ENCODE measurements at regions not wholly inside any gene's neighbourhood (a gene's known extent, or its start where the extent isn't known, plus 50 kb on each side); places are given as distances from the start of the nearest gene placed in this dataset.

DNA sequence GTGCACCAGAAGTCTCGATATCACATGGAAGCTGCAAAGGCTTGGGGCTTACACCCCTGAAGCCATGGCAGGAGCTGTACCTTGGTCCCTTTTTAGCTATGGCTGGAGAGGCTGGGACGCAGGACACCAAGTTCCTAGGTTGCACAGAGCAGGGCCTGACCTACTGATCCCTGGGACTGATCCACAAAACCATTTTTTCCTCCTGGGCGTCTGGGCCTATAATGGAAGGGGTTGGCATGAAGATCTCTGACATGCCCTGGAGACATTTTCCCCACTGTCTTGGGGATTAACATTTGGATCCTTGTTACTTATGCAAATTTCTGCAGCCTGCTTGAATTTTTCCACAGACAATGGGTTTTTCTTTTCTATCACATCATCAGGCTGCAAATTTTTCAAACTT, 286.7 kb upstream of the PTPRD start:
- no peaks in the 10 kb centered on the region for H3K9me2 ChIP-seq (ENCODE audit: insufficient read depth)
- H3K9me3 ChIP-seq (ENCODE audit: low read depth): no peaks in the 10 kb centered on the region
- H3K4me3 ChIP-seq: no peak overlapping the region
- H3F3A ChIP-seq (ENCODE audit: insufficient read depth): no peaks in the 10 kb centered on the region
- WGBS, 2 experiments (ENCODE audit: low coverage in 1 of 2, low lambda C conversion rate in 2 of 2, missing lambda C conversion rate in 2 of 2): 7 to 13% methylated on average over 3 of the region's 3 CpGs
- no peaks in the 10 kb centered on the region for H3K36me3 ChIP-seq (ENCODE audit: low read depth)
- DNase-seq: no peak
- H4K20me1 ChIP-seq (ENCODE audit: insufficient read depth): no peaks in the 10 kb centered on the region
- H2AFZ ChIP-seq: no peak overlapping the region
- no peaks in the 10 kb centered on the region for H3K79me2 ChIP-seq (ENCODE audit: insufficient read depth)
- H3K27ac ChIP-seq: no peak overlapping the region
- no peak overlapping the region for H3K9ac ChIP-seq
- H3K4me1 ChIP-seq (ENCODE audit: insufficient read depth): no peaks in the 10 kb centered on the region
- in situ Hi-C loops (cut with MboI): no loop called here
- no peak overlapping the region for H3K4me2 ChIP-seq (ENCODE audit: unreplicated experiment)
- TF ChIP-seq EZH2 (IDR thresholded peaks at IDR 0.05; ENCODE audit: insufficient read depth, poor library complexity, severe bottlenecking): no peak
- no peaks in the 10 kb centered on the region for H3K27me3 ChIP-seq (replicated peaks; ENCODE audit: insufficient read depth)

DNA sequence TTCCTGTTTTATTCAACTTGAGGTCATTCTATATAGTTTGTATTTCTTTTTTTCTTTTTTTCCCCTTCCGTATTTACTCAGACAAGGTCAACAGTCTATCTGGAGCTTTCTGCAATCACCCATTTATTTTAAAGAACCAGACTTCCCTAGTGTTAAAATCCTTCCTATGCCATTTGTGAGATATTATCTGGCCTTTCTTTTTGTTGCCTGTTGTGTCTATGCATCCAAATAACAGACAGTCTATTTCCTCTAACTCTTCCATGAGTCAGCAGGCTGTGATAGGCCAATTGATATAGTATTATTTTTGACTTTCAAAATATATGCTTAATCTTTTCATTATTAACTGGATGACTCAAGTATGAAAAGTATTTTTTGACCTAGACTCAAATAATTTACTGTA, 291.2 kb upstream of the PTPRD start:
- Histone ChIP-seq H3K4me2 (ENCODE audit: unreplicated experiment) (no peak overlapping the region), H2AFZ (no peak overlapping the region), H3K9me3 (ENCODE audit: low read depth) (no peaks in the 10 kb centered on the region), H3K36me3 (ENCODE audit: low read depth) (no peaks in the 10 kb centered on the region), H3K79me2 (ENCODE audit: insufficient read depth) (no peaks in the 10 kb centered on the region), H3K4me1 (ENCODE audit: insufficient read depth) (no peaks in the 10 kb centered on the region), H4K20me1 (ENCODE audit: insufficient read depth) (no peaks in the 10 kb centered on the region), H3K9me2 (ENCODE audit: insufficient read depth) (no peaks in the 10 kb centered on the region), H3K27me3 (replicated peaks; ENCODE audit: insufficient read depth) (no peaks in the 10 kb centered on the region), H3K4me3 (no peak overlapping the region), H3K9ac (no peak overlapping the region), H3K27ac (no peak overlapping the region), H3F3A (ENCODE audit: insufficient read depth) (no peaks in the 10 kb centered on the region)
- no peak for TF ChIP-seq EZH2phosphoT487 (IDR thresholded peaks at IDR 0.05; ENCODE audit: insufficient read depth, low read depth)
- in situ Hi-C loops (cut with MboI): no loop called here
- DNase-seq: no peak
- 8 to 9% methylated on average over 1 of the region's 1 CpG for WGBS, 2 experiments (ENCODE audit: low coverage in 1 of 2, low lambda C conversion rate in 2 of 2, missing lambda C conversion rate in 2 of 2)

DNA sequence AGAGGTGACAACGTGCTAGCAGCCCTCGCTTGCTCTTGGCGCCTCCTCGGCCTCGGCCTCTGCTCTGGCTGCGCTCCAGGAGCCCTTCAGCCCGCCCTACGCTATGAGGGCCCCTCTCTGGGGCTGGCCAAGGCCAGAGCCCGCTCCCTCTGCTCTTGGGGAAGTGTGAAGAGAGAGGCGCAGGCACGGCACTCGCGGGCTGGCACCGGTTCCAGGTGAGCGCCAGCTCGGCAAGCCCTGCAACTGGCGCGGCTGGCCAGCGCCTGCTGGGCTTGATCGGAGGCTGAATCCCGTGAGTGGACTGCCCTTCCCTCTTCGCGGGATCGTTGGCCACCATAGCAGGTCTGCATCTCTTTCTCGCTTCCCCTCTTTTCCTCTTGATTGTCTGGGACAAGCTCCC, 298.0 kb upstream of the PTPRD start:
- Histone ChIP-seq H3K9ac (no peak overlapping the region), H3K4me3 (no peak overlapping the region), H3K79me2 (ENCODE audit: insufficient read depth) (no peaks in the 10 kb centered on the region), H2AFZ (no peak overlapping the region), H3K27ac (no peak overlapping the region), H3K4me2 (ENCODE audit: unreplicated experiment) (no peak overlapping the region), H3K9me3 (ENCODE audit: low read depth) (no peaks in the 10 kb centered on the region), H4K20me1 (ENCODE audit: insufficient read depth) (no peaks in the 10 kb centered on the region), H3K27me3 (replicated peaks; ENCODE audit: insufficient read depth) (no peaks in the 10 kb centered on the region), H3K4me1 (ENCODE audit: insufficient read depth) (no peaks in the 10 kb centered on the region), H3K9me2 (ENCODE audit: insufficient read depth) (no peaks in the 10 kb centered on the region), H3F3A (ENCODE audit: insufficient read depth) (no peaks in the 10 kb centered on the region), H3K36me3 (ENCODE audit: low read depth) (no peaks in the 10 kb centered on the region)
- TF ChIP-seq EZH2phosphoT487 (IDR thresholded peaks at IDR 0.05; ENCODE audit: insufficient read depth, low read depth): no peak
- TF ChIP-seq EZH2 (IDR thresholded peaks at IDR 0.05; ENCODE audit: insufficient read depth, poor library complexity, severe bottlenecking): no peak
- 48 to 49% methylated on average over 21 to 25 of the region's 25 CpGs for WGBS, 2 experiments (ENCODE audit: low coverage in 1 of 2, low lambda C conversion rate in 2 of 2, missing lambda C conversion rate in 2 of 2)
- DNase-seq: no peak
- in situ Hi-C loops (cut with MboI): no loop called here

DNA sequence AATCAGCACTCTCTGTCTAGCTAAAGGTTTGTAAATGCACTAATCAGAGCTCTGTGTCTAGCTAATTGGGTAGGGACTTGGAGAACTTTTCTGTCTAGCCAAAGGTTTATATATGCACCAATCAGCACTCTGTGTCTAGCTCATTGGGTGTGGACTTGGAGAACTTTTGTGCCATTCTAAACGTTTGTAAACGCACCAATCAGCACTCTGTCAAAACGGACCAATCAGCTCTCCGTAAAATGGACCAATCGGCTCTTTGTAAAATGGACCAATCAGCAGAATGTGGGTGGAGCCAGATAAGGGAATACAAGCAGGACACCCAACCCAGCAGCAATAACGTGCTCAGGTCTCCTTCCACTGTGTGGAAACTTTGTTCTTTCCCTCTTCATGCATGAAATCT, 298.6 kb upstream of the PTPRD start:
- in situ Hi-C loops (cut with MboI): no loop called here
- Histone ChIP-seq H4K20me1 (ENCODE audit: insufficient read depth) (no peaks in the 10 kb centered on the region), H2AFZ (no peak overlapping the region), H3K4me3 (no peak overlapping the region), H3K4me2 (ENCODE audit: unreplicated experiment) (no peak overlapping the region), H3K27ac (no peak overlapping the region), H3K9ac (no peak overlapping the region), H3F3A (ENCODE audit: insufficient read depth) (no peaks in the 10 kb centered on the region), H3K4me1 (ENCODE audit: insufficient read depth) (no peaks in the 10 kb centered on the region), H3K9me3 (ENCODE audit: low read depth) (no peaks in the 10 kb centered on the region), H3K36me3 (ENCODE audit: low read depth) (no peaks in the 10 kb centered on the region), H3K9me2 (ENCODE audit: insufficient read depth) (no peaks in the 10 kb centered on the region), H3K79me2 (ENCODE audit: insufficient read depth) (no peaks in the 10 kb centered on the region), H3K27me3 (replicated peaks; ENCODE audit: insufficient read depth) (no peaks in the 10 kb centered on the region)
- WGBS, 2 experiments (ENCODE audit: low coverage in 1 of 2, low lambda C conversion rate in 2 of 2, missing lambda C conversion rate in 2 of 2): 38 to 47% methylated on average over 6 of the region's 6 CpGs
- DNase-seq: no peak
- no peak for TF ChIP-seq EZH2 (IDR thresholded peaks at IDR 0.05; ENCODE audit: insufficient read depth, poor library complexity, severe bottlenecking)
- no peak for TF ChIP-seq EZH2phosphoT487 (IDR thresholded peaks at IDR 0.05; ENCODE audit: insufficient read depth, low read depth)

GRCh38 chr9:10917001-10917400, 304.2 kb upstream of the PTPRD start:
- TF ChIP-seq EZH2phosphoT487 (IDR thresholded peaks at IDR 0.05; ENCODE audit: insufficient read depth, low read depth) (no peak), EZH2 (IDR thresholded peaks at IDR 0.05; ENCODE audit: insufficient read depth, poor library complexity, severe bottlenecking) (no peak)
- Histone ChIP-seq H3K9me2 (ENCODE audit: insufficient read depth) (no peaks in the 10 kb centered on the region), H3F3A (ENCODE audit: insufficient read depth) (no peaks in the 10 kb centered on the region), H3K79me2 (ENCODE audit: insufficient read depth) (no peaks in the 10 kb centered on the region), H3K9me3 (ENCODE audit: low read depth) (no peaks in the 10 kb centered on the region), H3K27ac (no peak overlapping the region), H2AFZ (no peak overlapping the region), H3K4me3 (no peak overlapping the region), H3K36me3 (ENCODE audit: low read depth) (no peaks in the 10 kb centered on the region), H3K9ac (no peak overlapping the region), H4K20me1 (ENCODE audit: insufficient read depth) (no peaks in the 10 kb centered on the region), H3K27me3 (replicated peaks; ENCODE audit: insufficient read depth) (no peaks in the 10 kb centered on the region), H3K4me2 (ENCODE audit: unreplicated experiment) (no peak overlapping the region), H3K4me1 (ENCODE audit: insufficient read depth) (no peaks in the 10 kb centered on the region)
- WGBS, 2 experiments (ENCODE audit: low coverage in 1 of 2, low lambda C conversion rate in 2 of 2, missing lambda C conversion rate in 2 of 2): 12 to 13% methylated on average over 2 of the region's 2 CpGs
- in situ Hi-C loops (cut with MboI): no loop called here
- no peak for DNase-seq

Data from GM23248 (cell line).